Peyer's patch (tissue), 4 donors: ENCODE measurements at regions not wholly inside any gene's neighbourhood (a gene's known extent, or its start where the extent isn't known, plus 50 kb on each side); places are given as distances from the start of the nearest gene placed in this dataset.

Experiments
- DNase-seq, 3 donors: peaks; one replicate each; pipeline ENCODE4 v3.0.0-alpha.2; 2017 to 2019
- H3K27ac ChIP-seq, 4 donors: fragments of 200-600 bp; sonication (generic); one replicate each; pipeline ENCODE4 v1.5.1; 2016 to 2019
- H3K27me3 ChIP-seq, 2 donors: fragments of 200-600 bp; sonication (generic); one replicate each; pipeline ENCODE4 v1.5.1; 2019
- H3K36me3 ChIP-seq, 3 donors: fragments of 200-600 bp; sonication (generic); one replicate each; pipeline ENCODE4 v1.5.1; 2016 to 2019
- H3K4me1 ChIP-seq, 4 donors: fragments of 200-600 bp; sonication (generic); one replicate each; pipeline ENCODE4 v1.5.1; 2016 to 2019
- H3K4me3 ChIP-seq, 4 donors: fragments of 200-600 bp; sonication (generic); 1 replicate in 3 of 4; 2 replicates in 1 of 4; pipeline ENCODE4 v1.5.1; 2016 to 2019; ENCODE audit warnings: mild to moderate bottlenecking in 1 of 4
- H3K9me3 ChIP-seq, 4 donors: fragments of 200-600 bp; sonication (generic); one replicate each; pipeline ENCODE4 v1.5.1; 2016 to 2019; ENCODE audit warnings: mild to moderate bottlenecking in 1 of 4
- CTCF ChIP-seq, 6 experiments: fragments of 450-650 bp in 4 of 6; fragments of 200-600 bp in 2 of 6; sonication (generic) in 1 of 6; IDR thresholded peaks; one replicate each; pipeline ENCODE4 v1.5.1; 2017 to 2019; ENCODE audit warnings: antibody characterized with exemption in 6 of 6, mild to moderate bottlenecking in 3 of 6, moderate library complexity in 1 of 6
- POLR2A ChIP-seq, 2 donors: fragments of 450-650 bp; IDR thresholded peaks; one replicate each; pipeline ENCODE4 v1.5.1; 2017; ENCODE audit warnings: antibody characterized with exemption in 2 of 2, mild to moderate bottlenecking in 2 of 2, moderate library complexity in 2 of 2

- Histone ChIP-seq H3K9me3 (no peaks in the 10 kb centered on the region), H3K27me3 (no peaks in the 10 kb centered on the region), H3K4me3 (no peak overlapping the region), H3K27ac (no peak overlapping the region), H3K36me3 (no peaks in the 10 kb centered on the region), H3K4me1 (no peaks in the 10 kb centered on the region)
- DNase-seq = no peak
- TF ChIP-seq POLR2A (IDR thresholded peaks at IDR 0.05) = no peak
- no peak for TF ChIP-seq CTCF (IDR thresholded peaks at IDR 0.05)
Observed at GRCh38 chr14:28143316-28143715, 623.3 kb upstream of the FOXG1 start.

GRCh38 chr14:28151926-28152325, 614.7 kb upstream of the FOXG1 start:
- H3K9me3 ChIP-seq = no peaks in the 10 kb centered on the region
- no peaks in the 10 kb centered on the region for H3K27me3 ChIP-seq
- DNase-seq = no peak
- no peaks in the 10 kb centered on the region for H3K4me1 ChIP-seq
- TF ChIP-seq POLR2A (IDR thresholded peaks at IDR 0.05) = no peak
- TF ChIP-seq CTCF (IDR thresholded peaks at IDR 0.05) = no peak
- H3K4me3 ChIP-seq = no peak overlapping the region
- H3K27ac ChIP-seq = no peak overlapping the region
- H3K36me3 ChIP-seq = no peaks in the 10 kb centered on the region

GRCh38 chr14:28152453-28153044, 614.0 kb upstream of the FOXG1 start:
- no peaks in the 10 kb centered on the region for H3K27me3 ChIP-seq
- no peak for DNase-seq
- H3K27ac ChIP-seq = no peak overlapping the region
- H3K36me3 ChIP-seq = no peaks in the 10 kb centered on the region
- no peak overlapping the region for H3K4me3 ChIP-seq
- TF ChIP-seq CTCF (IDR thresholded peaks at IDR 0.05) (no peak), POLR2A (IDR thresholded peaks at IDR 0.05) (no peak)
- no peaks in the 10 kb centered on the region for H3K9me3 ChIP-seq
- H3K4me1 ChIP-seq = no peaks in the 10 kb centered on the region

GRCh38 chr14:28157289-28157869, 609.2 kb upstream of the FOXG1 start:
- peak in 1 of 3 donors; percentile 44 for DNase-seq
- TF ChIP-seq CTCF (IDR thresholded peaks at IDR 0.05) (no peak), POLR2A (IDR thresholded peaks at IDR 0.05) (no peak)
- no peak overlapping the region for H3K27ac ChIP-seq
- H3K36me3 ChIP-seq = no peaks in the 10 kb centered on the region
- H3K27me3 ChIP-seq = no peaks in the 10 kb centered on the region
- no peaks in the 10 kb centered on the region for H3K4me1 ChIP-seq
- no peaks in the 10 kb centered on the region for H3K9me3 ChIP-seq
- H3K4me3 ChIP-seq = no peak overlapping the region

- DNase-seq = peak in 1 of 3 donors; percentile 42
- Histone ChIP-seq H3K27me3 (no peaks in the 10 kb centered on the region), H3K27ac (no peak overlapping the region)
Observed at GRCh38 chr14:28157887-28158791, 608.4 kb upstream of the FOXG1 start.

More at GRCh38 chr14:28157887-28158791, 608.4 kb upstream of the FOXG1 start:
- Histone ChIP-seq H3K4me3 (no peak overlapping the region), H3K4me1 (no peaks in the 10 kb centered on the region), H3K36me3 (no peaks in the 10 kb centered on the region), H3K9me3 (no peaks in the 10 kb centered on the region)
- TF ChIP-seq CTCF (IDR thresholded peaks at IDR 0.05) (no peak), POLR2A (IDR thresholded peaks at IDR 0.05) (no peak)
